PC-9 (cell line): ENCODE measurements at regions not wholly inside any gene's neighbourhood (a gene's known extent, or its start where the extent isn't known, plus 50 kb on each side); places are given as distances from the start of the nearest gene placed in this dataset.
A peak's percentile ranks its signal among the peaks of the same experiment; 100 is the strongest.

Experiments
- BruUV-seq: library from RNA; stranded (reverse); fragments of 400-500 nt; replicated peaks from 2 replicates; lab custom pipeline; 2021; lab: Mats Ljungman, UMichigan
- CTCF ChIA-PET: fragments of 300-600 bp; sonication (Branson Sonifier 250); formaldehyde crosslinking; loops from one replicate; lab custom pipeline; 2022; ENCODE audit warnings: antibody characterized with exemption; lab: Charles Lee
- POLR2A ChIA-PET: fragments of 300-600 bp; sonication (Branson Sonifier 250); formaldehyde crosslinking; loops from one replicate; lab custom pipeline; 2022; ENCODE audit warnings: antibody characterized with exemption; ENCODE audit not compliant: unreplicated experiment; lab: Charles Lee
- DNase-seq, 2 experiments: peaks; one replicate each; pipeline versions ENCODE4 v3.0.0 to v3.0.0-alpha.2; 2015 to 2022; ENCODE audit warnings: mixed read lengths in 1 of 2
- H2AFZ ChIP-seq: fragments of 200-600 bp; sonication (generic); 2 replicates; pipeline ENCODE4 v1.8.1; 2017; ENCODE audit warnings: antibody characterized with exemption
- H3F3A ChIP-seq: fragments of 200-600 bp; sonication (generic); 2 replicates; pipeline ENCODE4 v1.8.1; 2017; ENCODE audit warnings: antibody characterized with exemption, mild to moderate bottlenecking, low read depth; ENCODE audit not compliant: insufficient read depth
- H3K27ac ChIP-seq: fragments of 200-600 bp; sonication (generic); 2 replicates; pipeline ENCODE4 v1.6.1; 2016; ENCODE audit warnings: mixed run types
- H3K27me3 ChIP-seq: fragments of 200-600 bp; sonication (generic); 2 replicates; pipeline ENCODE4 v1.6.1; 2016; ENCODE audit warnings: low read depth, mixed run types; ENCODE audit not compliant: insufficient read depth
- H3K36me3 ChIP-seq: fragments of 200-600 bp; sonication (generic); 2 replicates; pipeline ENCODE4 v1.6.1; 2016; ENCODE audit warnings: low read depth, mixed run types
- H3K4me1 ChIP-seq: fragments of 200-600 bp; sonication (generic); replicated peaks from 2 replicates; pipeline ENCODE4 v1.6.1; 2016; ENCODE audit warnings: mixed run types; ENCODE audit not compliant: insufficient read depth
- H3K4me2 ChIP-seq: fragments of 200-600 bp; sonication (generic); 2 replicates; pipeline ENCODE4 v1.6.1; 2017; ENCODE audit warnings: mixed run types
- H3K4me3 ChIP-seq: fragments of 200-600 bp; sonication (generic); 2 replicates; pipeline ENCODE4 v1.6.1; 2016; ENCODE audit warnings: mixed run types
- H3K79me2 ChIP-seq: fragments of 200-600 bp; sonication (generic); 2 replicates; pipeline ENCODE4 v1.6.1; 2017; ENCODE audit warnings: low read depth, mixed run types
- H3K9me2 ChIP-seq: fragments of 200-600 bp; sonication (generic); 2 replicates; pipeline ENCODE4 v1.8.1; 2017; ENCODE audit warnings: mild to moderate bottlenecking; ENCODE audit not compliant: insufficient read depth
- H3K9me3 ChIP-seq: fragments of 200-600 bp; sonication (generic); 2 replicates; pipeline ENCODE4 v1.8.1; 2016; ENCODE audit warnings: low read depth; ENCODE audit not compliant: insufficient read depth
- H4K20me1 ChIP-seq: fragments of 200-600 bp; sonication (generic); 2 replicates; pipeline ENCODE4 v1.8.1; 2017; ENCODE audit not compliant: insufficient read depth
- CTCF ChIP-seq: fragments of 200-600 bp; sonication (generic); conservative IDR thresholded peaks from 2 replicates; pipeline ENCODE4 v1.6.1; 2017; ENCODE audit warnings: mixed run types, antibody characterized with exemption, mild to moderate bottlenecking, moderate library complexity
- EZH2 ChIP-seq: fragments of 200-600 bp; sonication (generic); IDR thresholded peaks from 2 replicates; pipeline ENCODE4 v1.8.0; 2017; ENCODE audit warnings: antibody characterized with exemption, low read depth
- intact Hi-C: fragments of 100-400 bp; cut with micrococcal nuclease; formaldehyde crosslinking; loops from one replicate; pipeline ENCODE4 v1.10.0; 2022; ENCODE audit not compliant: unreplicated experiment

- Histone ChIP-seq H3K27ac (no peak overlapping the region), H3K36me3 (no peaks in the 10 kb centered on the region), H3K4me1 (peaks cover 10% of the 10 kb centered on the region), H3K4me2 (no peak overlapping the region), H3K4me3 (no peak overlapping the region), H2AFZ (no peak overlapping the region; the same call in 1 of the 2 replicates), H3K9me3 (no peaks in the 10 kb centered on the region), H3K9me2 (no peaks in the 10 kb centered on the region), H3F3A (0 out of 2 replicates have a peak, but pooled peaks cover 5% of the 10 kb centered on the region), H3K27me3 (no peaks in the 10 kb centered on the region), H4K20me1 (no peaks in the 10 kb centered on the region), H3K79me2 (no peaks in the 10 kb centered on the region)
- DNase-seq = no peak
- BruUV-seq = no TSS peak
- ChIA-PET POLR2A (no interaction called here), CTCF (no interaction called here)
- intact Hi-C loops = no loop called here
- TF ChIP-seq EZH2 (no peak), CTCF (no peak)
Observed at GRCh38 chr6:121651420-121651819, 216.0 kb downstream of the GJA1 start.

GRCh38 chr6:121652223-121652622, 216.8 kb downstream of the GJA1 start:
- no peaks in the 10 kb centered on the region for H3K79me2 ChIP-seq
- CTCF ChIA-PET = interaction anchor here (1.1 kb wide), 1 partner anchor 382 kb away, joined by 3 read pairs; no protein-coding TSS in a partner anchor
- H3K4me2 ChIP-seq = no peak overlapping the region
- no peaks in the 10 kb centered on the region for H3K9me3 ChIP-seq
- H4K20me1 ChIP-seq = no peaks in the 10 kb centered on the region
- H3K27me3 ChIP-seq = no peaks in the 10 kb centered on the region
- intact Hi-C loops = no loop called here
- DNase-seq = no peak
- TF ChIP-seq EZH2 (no peak), CTCF (no peak)
- no TSS peak for BruUV-seq
- H2AFZ ChIP-seq = no peak overlapping the region
- POLR2A ChIA-PET = no interaction called here
- H3K4me1 ChIP-seq = peaks cover 10% of the 10 kb centered on the region
- H3K36me3 ChIP-seq = no peaks in the 10 kb centered on the region
- H3K27ac ChIP-seq = no peak overlapping the region
- H3F3A ChIP-seq = 0 out of 2 replicates have a peak, but pooled peaks cover 5% of the 10 kb centered on the region
- no peaks in the 10 kb centered on the region for H3K9me2 ChIP-seq
- H3K4me3 ChIP-seq = no peak overlapping the region

GRCh38 chr6:121652726-121653623, 217.5 kb downstream of the GJA1 start:
- H3K27ac ChIP-seq = no peak overlapping the region
- intact Hi-C loops = no loop called here
- no peak overlapping the region for H3K4me3 ChIP-seq

More at GRCh38 chr6:121652726-121653623, 217.5 kb downstream of the GJA1 start:
- no peaks in the 10 kb centered on the region for H3K27me3 ChIP-seq
- no peaks in the 10 kb centered on the region for H3K9me2 ChIP-seq
- no peaks in the 10 kb centered on the region for H3K79me2 ChIP-seq
- 0 out of 2 replicates have a peak, but pooled peaks cover 5% of the 10 kb centered on the region for H3F3A ChIP-seq
- H4K20me1 ChIP-seq = no peaks in the 10 kb centered on the region
- H3K4me2 ChIP-seq = no peak overlapping the region
- H3K4me1 ChIP-seq = peaks cover 10% of the 10 kb centered on the region
- POLR2A ChIA-PET = no interaction called here
- BruUV-seq = no TSS peak
- CTCF ChIA-PET = interaction anchor here (1.1 kb wide), 1 partner anchor 381 kb away, joined by 3 read pairs; no protein-coding TSS in a partner anchor
- H3K9me3 ChIP-seq = no peaks in the 10 kb centered on the region
- TF ChIP-seq EZH2 (no peak), CTCF (no peak)
- H2AFZ ChIP-seq = no peak overlapping the region
- DNase-seq = peak in 1 of 2 experiments; percentile 69
- no peaks in the 10 kb centered on the region for H3K36me3 ChIP-seq
